ENCODE measurements at regions not wholly inside any gene's neighbourhood (a gene's known extent, or its start where the extent isn't known, plus 50 kb on each side); places are given as distances from the start of the nearest gene placed in this dataset.

DNA sequence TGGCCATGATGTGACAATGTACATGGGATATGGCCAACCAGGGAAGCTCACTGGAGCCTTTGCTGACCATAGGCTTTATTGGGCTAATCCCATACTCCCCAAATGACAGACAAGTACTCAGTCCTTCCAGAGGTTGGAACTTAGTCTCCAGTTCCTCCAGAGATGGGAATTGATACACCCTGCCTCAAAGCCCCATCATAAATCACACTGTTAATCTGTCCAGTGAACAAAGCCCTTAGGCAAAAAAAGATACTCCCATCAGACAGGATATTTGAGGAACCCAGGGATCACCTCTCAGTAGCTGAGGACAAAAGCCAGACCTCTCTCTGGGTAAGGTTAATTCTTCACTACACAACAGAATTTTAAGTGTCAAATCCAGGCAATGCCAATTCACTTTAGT is 247.5 kb upstream of the CDH20 start:
- H3K27ac ChIP-seq (ENCODE audit: low read length): no peak overlapping the region
- no peaks in the 10 kb centered on the region for H3K36me3 ChIP-seq (ENCODE audit: control insufficient read depth, low read depth, low read length)
- no peak overlapping the region for H3K4me3 ChIP-seq (ENCODE audit: low read length)
- no peak overlapping the region for H3K9ac ChIP-seq (ENCODE audit: low read length)
- H3K4me1 ChIP-seq (ENCODE audit: control insufficient read depth, low read depth, low read length): no peaks in the 10 kb centered on the region
- H3K9me3 ChIP-seq (ENCODE audit: control insufficient read depth, low read depth, low read length): no peaks in the 10 kb centered on the region
- H3K27me3 ChIP-seq (ENCODE audit: control insufficient read depth, insufficient read depth, low read length): no peaks in the 10 kb centered on the region

DNA sequence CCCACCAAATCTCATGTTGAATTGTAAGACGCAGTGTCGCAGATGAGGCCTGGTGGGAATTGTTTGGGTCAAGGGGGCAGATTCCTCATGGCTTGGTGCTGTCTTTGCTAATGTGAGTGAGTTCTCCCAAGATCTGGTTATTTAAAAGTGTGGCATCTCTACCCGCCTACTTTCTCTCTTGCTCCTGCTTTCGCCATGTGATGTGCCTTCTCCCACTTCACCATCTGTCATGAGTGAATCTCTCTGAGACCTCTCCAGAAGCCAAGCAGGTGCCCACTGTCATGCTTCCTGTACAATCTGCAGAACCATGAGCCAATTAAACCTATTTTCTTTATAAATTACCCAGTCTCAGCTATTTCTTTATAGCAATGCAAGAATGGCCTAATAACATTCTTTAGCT is 246.6 kb upstream of the CDH20 start:
- H3K4me1 ChIP-seq (ENCODE audit: control insufficient read depth, low read depth, low read length): no peaks in the 10 kb centered on the region
- no peaks in the 10 kb centered on the region for H3K36me3 ChIP-seq (ENCODE audit: control insufficient read depth, low read depth, low read length)
- H3K4me3 ChIP-seq (ENCODE audit: low read length): no peak overlapping the region
- H3K27me3 ChIP-seq (ENCODE audit: control insufficient read depth, insufficient read depth, low read length): no peaks in the 10 kb centered on the region
- H3K9ac ChIP-seq (ENCODE audit: low read length): no peak overlapping the region
- no peaks in the 10 kb centered on the region for H3K9me3 ChIP-seq (ENCODE audit: control insufficient read depth, low read depth, low read length)
- no peak overlapping the region for H3K27ac ChIP-seq (ENCODE audit: low read length)

DNA sequence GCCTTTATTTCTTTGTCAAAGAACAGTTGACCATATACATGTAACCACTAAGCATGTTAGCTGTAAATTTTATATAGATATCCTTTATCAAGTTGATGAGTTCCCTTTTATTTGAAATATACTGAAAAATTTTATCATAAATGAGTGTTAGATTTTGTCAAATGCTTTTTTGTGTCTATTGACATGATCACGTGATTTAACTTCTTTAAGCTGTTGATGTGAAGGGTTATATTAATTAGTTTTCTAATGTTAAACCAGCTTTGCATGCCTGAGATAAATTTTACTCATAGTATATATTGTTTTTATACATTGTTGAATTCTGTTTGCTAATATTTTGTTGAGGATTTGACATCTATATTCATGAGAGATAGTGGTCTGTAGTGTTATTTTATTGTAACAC is 241.9 kb upstream of the CDH20 start:
- no peaks in the 10 kb centered on the region for H3K9me3 ChIP-seq (ENCODE audit: control insufficient read depth, low read depth, low read length)
- H3K27me3 ChIP-seq (ENCODE audit: control insufficient read depth, insufficient read depth, low read length): no peaks in the 10 kb centered on the region
- H3K4me1 ChIP-seq (ENCODE audit: control insufficient read depth, low read depth, low read length): no peaks in the 10 kb centered on the region
- no peaks in the 10 kb centered on the region for H3K36me3 ChIP-seq (ENCODE audit: control insufficient read depth, low read depth, low read length)
- no peak overlapping the region for H3K4me3 ChIP-seq (ENCODE audit: low read length)
- no peak overlapping the region for H3K27ac ChIP-seq (ENCODE audit: low read length)
- no peak overlapping the region for H3K9ac ChIP-seq (ENCODE audit: low read length)

DNA sequence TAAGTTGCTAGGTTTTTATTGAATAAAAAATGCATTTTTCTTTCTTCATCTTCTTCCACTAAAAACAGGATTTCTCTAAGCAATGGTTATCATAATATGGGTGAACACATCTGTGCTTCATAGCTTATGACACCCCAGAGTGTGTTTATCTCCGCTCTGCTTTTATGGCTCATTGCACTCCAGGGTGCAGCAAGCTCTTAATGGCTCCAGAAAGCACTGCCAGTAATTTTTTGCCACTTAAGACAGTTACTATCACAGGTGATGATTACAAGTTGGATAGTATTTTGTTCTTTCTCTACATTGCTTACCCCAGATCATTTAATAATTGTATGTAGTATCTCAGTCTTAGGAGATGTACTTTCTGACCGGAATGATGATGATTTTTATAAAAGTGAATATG is 239.3 kb upstream of the CDH20 start:
- Histone ChIP-seq H3K27ac (ENCODE audit: low read length) (no peak overlapping the region), H3K4me1 (ENCODE audit: control insufficient read depth, low read depth, low read length) (no peaks in the 10 kb centered on the region), H3K9me3 (ENCODE audit: control insufficient read depth, low read depth, low read length) (no peaks in the 10 kb centered on the region), H3K4me3 (ENCODE audit: low read length) (no peak overlapping the region), H3K27me3 (ENCODE audit: control insufficient read depth, insufficient read depth, low read length) (no peaks in the 10 kb centered on the region), H3K9ac (ENCODE audit: low read length) (no peak overlapping the region), H3K36me3 (ENCODE audit: control insufficient read depth, low read depth, low read length) (no peaks in the 10 kb centered on the region)

- H3K27ac ChIP-seq (ENCODE audit: low read length): no peak overlapping the region
- H3K9me3 ChIP-seq (ENCODE audit: control insufficient read depth, low read depth, low read length): no peaks in the 10 kb centered on the region
- no peak overlapping the region for H3K4me3 ChIP-seq (ENCODE audit: low read length)
- H3K27me3 ChIP-seq (ENCODE audit: control insufficient read depth, insufficient read depth, low read length): no peaks in the 10 kb centered on the region
- no peaks in the 10 kb centered on the region for H3K4me1 ChIP-seq (ENCODE audit: control insufficient read depth, low read depth, low read length)
- H3K36me3 ChIP-seq (ENCODE audit: control insufficient read depth, low read depth, low read length): no peaks in the 10 kb centered on the region
- no peak overlapping the region for H3K9ac ChIP-seq (ENCODE audit: low read length)
Observed at GRCh38 chr18:61096226-61096625, 237.0 kb upstream of the CDH20 start.

- Histone ChIP-seq H3K4me3 (ENCODE audit: low read length) (no peak overlapping the region), H3K9ac (ENCODE audit: low read length) (no peak overlapping the region), H3K36me3 (ENCODE audit: control insufficient read depth, low read depth, low read length) (no peaks in the 10 kb centered on the region), H3K4me1 (ENCODE audit: control insufficient read depth, low read depth, low read length) (no peaks in the 10 kb centered on the region), H3K27ac (ENCODE audit: low read length) (no peak overlapping the region), H3K27me3 (ENCODE audit: control insufficient read depth, insufficient read depth, low read length) (no peaks in the 10 kb centered on the region), H3K9me3 (ENCODE audit: control insufficient read depth, low read depth, low read length) (no peaks in the 10 kb centered on the region)
Observed at GRCh38 chr18:61107113-61107512, 226.1 kb upstream of the CDH20 start.

- Histone ChIP-seq H3K9me3 (ENCODE audit: control insufficient read depth, low read depth, low read length) (no peaks in the 10 kb centered on the region), H3K36me3 (ENCODE audit: control insufficient read depth, low read depth, low read length) (no peaks in the 10 kb centered on the region), H3K4me3 (ENCODE audit: low read length) (no peak overlapping the region), H3K4me1 (ENCODE audit: control insufficient read depth, low read depth, low read length) (no peaks in the 10 kb centered on the region), H3K9ac (ENCODE audit: low read length) (no peak overlapping the region), H3K27ac (ENCODE audit: low read length) (no peak overlapping the region), H3K27me3 (ENCODE audit: control insufficient read depth, insufficient read depth, low read length) (no peaks in the 10 kb centered on the region)
Observed at GRCh38 chr18:61108706-61109105, 224.5 kb upstream of the CDH20 start.

- Histone ChIP-seq H3K27ac (ENCODE audit: low read length) (no peak overlapping the region), H3K9ac (ENCODE audit: low read length) (no peak overlapping the region), H3K36me3 (ENCODE audit: control insufficient read depth, low read depth, low read length) (no peaks in the 10 kb centered on the region), H3K4me1 (ENCODE audit: control insufficient read depth, low read depth, low read length) (peaks cover 15% of the 10 kb centered on the region), H3K27me3 (ENCODE audit: control insufficient read depth, insufficient read depth, low read length) (no peaks in the 10 kb centered on the region), H3K4me3 (ENCODE audit: low read length) (no peak overlapping the region), H3K9me3 (ENCODE audit: control insufficient read depth, low read depth, low read length) (no peaks in the 10 kb centered on the region)
Observed at GRCh38 chr18:61123309-61123708, 209.9 kb upstream of the CDH20 start.

- H3K9ac ChIP-seq (ENCODE audit: low read length): no peak overlapping the region
- H3K36me3 ChIP-seq (ENCODE audit: control insufficient read depth, low read depth, low read length): no peaks in the 10 kb centered on the region
- H3K4me1 ChIP-seq (ENCODE audit: control insufficient read depth, low read depth, low read length): peaks cover 18% of the 10 kb centered on the region
- H3K4me3 ChIP-seq (ENCODE audit: low read length): peak overlapping the region; percentile 31
- no peaks in the 10 kb centered on the region for H3K9me3 ChIP-seq (ENCODE audit: control insufficient read depth, low read depth, low read length)
- H3K27me3 ChIP-seq (ENCODE audit: control insufficient read depth, insufficient read depth, low read length): no peaks in the 10 kb centered on the region
- no peak overlapping the region for H3K27ac ChIP-seq (ENCODE audit: low read length)
Observed at GRCh38 chr18:61127714-61128467, 205.3 kb upstream of the CDH20 start.

GRCh38 chr18:61129001-61129400 is 204.2 kb upstream of the CDH20 start:
- H3K27ac ChIP-seq (ENCODE audit: low read length): no peak overlapping the region
- peaks cover 18% of the 10 kb centered on the region for H3K4me1 ChIP-seq (ENCODE audit: control insufficient read depth, low read depth, low read length)
- no peak overlapping the region for H3K9ac ChIP-seq (ENCODE audit: low read length)
- no peak overlapping the region for H3K4me3 ChIP-seq (ENCODE audit: low read length)
- H3K36me3 ChIP-seq (ENCODE audit: control insufficient read depth, low read depth, low read length): no peaks in the 10 kb centered on the region
- no peaks in the 10 kb centered on the region for H3K9me3 ChIP-seq (ENCODE audit: control insufficient read depth, low read depth, low read length)
- no peaks in the 10 kb centered on the region for H3K27me3 ChIP-seq (ENCODE audit: control insufficient read depth, insufficient read depth, low read length)

DNA sequence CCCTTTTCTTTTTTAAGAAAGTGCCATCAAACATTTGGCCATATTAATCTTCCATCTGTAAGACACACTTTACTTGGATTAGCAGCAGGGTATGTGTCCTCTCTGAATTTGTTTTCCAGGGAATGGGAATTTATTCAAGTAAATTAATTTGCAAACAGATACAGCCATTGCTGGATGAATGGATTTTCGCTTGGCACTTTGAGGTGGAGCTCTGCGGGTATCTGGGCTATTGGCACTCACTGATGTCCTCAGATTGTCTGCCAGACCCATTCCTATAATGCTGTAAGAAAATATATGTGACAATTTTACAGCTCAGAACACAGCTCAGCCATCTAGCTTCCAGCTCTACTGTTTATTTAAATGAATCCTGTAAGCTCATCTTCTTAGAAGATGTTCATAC is 201.2 kb upstream of the CDH20 start:
- no peak overlapping the region for H3K27ac ChIP-seq (ENCODE audit: low read length)
- H3K4me3 ChIP-seq (ENCODE audit: low read length): no peak overlapping the region
- H3K27me3 ChIP-seq (ENCODE audit: control insufficient read depth, insufficient read depth, low read length): no peaks in the 10 kb centered on the region
- no peak overlapping the region for H3K9ac ChIP-seq (ENCODE audit: low read length)
- peaks cover 16% of the 10 kb centered on the region for H3K4me1 ChIP-seq (ENCODE audit: control insufficient read depth, low read depth, low read length)
- H3K36me3 ChIP-seq (ENCODE audit: control insufficient read depth, low read depth, low read length): no peaks in the 10 kb centered on the region
- H3K9me3 ChIP-seq (ENCODE audit: control insufficient read depth, low read depth, low read length): no peaks in the 10 kb centered on the region

DNA sequence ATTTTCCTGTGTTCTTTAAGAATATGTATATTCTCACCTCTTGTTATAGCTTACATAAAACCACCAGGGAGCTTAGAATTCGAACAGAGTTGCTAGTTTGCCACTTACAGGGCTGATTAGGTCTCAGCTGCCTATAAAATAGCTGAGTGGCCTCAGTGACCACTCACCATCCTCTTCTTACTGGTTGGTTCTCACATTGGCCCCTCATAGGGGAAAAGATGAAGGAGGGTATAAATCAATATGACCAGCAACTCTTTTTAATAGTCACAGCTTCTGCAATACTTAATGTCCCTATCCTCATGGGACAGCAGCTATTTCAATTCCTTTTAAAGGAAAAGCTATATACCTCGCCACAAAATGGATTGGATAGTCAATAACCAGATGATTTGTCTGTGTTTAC is 199.4 kb upstream of the CDH20 start:
- no peaks in the 10 kb centered on the region for H3K27me3 ChIP-seq (ENCODE audit: control insufficient read depth, insufficient read depth, low read length)
- H3K27ac ChIP-seq (ENCODE audit: low read length): no peak overlapping the region
- no peak overlapping the region for H3K9ac ChIP-seq (ENCODE audit: low read length)
- H3K36me3 ChIP-seq (ENCODE audit: control insufficient read depth, low read depth, low read length): no peaks in the 10 kb centered on the region
- H3K4me3 ChIP-seq (ENCODE audit: low read length): no peak overlapping the region
- no peaks in the 10 kb centered on the region for H3K4me1 ChIP-seq (ENCODE audit: control insufficient read depth, low read depth, low read length)
- no peaks in the 10 kb centered on the region for H3K9me3 ChIP-seq (ENCODE audit: control insufficient read depth, low read depth, low read length)

Measured in iPS-18a (cell line).